NCI-H146 (cell line): ENCODE measurements at regions not wholly inside any gene's neighbourhood (a gene's known extent, or its start where the extent isn't known, plus 50 kb on each side); places are given as distances from the start of the nearest gene placed in this dataset.
"Not testable (repeated sequence)": the region's sequence is repeated elsewhere in the genome, so short reads cannot be mapped to it uniquely, and the experiment has no call there.

Source experiments
- DNase-seq: peaks from one replicate; lab custom pipeline; 2025; lab: John Stamatoyannopoulos, UW

DNA sequence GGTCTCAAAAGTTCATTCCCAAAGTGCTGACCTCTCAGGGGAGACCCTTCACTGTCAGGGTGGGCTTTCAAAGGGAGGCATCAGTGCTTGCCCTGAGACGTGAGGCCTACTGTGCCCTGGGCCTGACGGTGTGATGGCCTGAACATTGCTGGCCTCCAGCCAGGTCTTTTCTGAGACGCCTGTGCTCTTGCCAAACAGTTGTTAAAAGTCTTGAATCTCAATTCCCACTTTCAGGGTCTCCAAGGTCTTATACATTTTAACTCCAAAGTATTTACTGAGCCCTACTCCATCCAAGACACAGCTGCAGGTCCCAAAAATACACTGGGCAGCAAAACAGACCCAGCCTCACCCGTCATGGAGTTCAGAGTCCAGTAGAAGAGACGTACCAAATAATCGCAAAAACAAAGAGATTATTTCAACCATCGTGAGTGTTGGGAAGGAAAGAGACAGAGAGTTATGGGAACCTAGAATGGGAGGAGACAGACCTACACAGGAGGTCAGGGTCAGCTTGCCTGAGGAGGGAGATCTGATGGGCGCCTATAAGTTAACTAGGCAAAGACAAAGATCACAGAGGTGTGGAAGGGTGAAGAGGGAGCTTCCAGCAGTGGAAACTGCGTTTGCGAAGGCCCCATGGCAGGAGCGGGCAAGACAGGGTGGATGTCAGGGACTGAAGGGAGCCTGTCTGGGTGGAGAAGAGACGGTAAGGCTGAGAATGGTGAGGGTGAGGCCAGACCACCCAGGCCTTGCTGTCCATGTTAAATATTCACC is 446.3 kb downstream of the PREX1 start:
- DNase-seq, result no peak

GRCh38 chr20:48380661-48381060 is 447.1 kb downstream of the PREX1 start:
- DNase-seq, result no peak

DNA sequence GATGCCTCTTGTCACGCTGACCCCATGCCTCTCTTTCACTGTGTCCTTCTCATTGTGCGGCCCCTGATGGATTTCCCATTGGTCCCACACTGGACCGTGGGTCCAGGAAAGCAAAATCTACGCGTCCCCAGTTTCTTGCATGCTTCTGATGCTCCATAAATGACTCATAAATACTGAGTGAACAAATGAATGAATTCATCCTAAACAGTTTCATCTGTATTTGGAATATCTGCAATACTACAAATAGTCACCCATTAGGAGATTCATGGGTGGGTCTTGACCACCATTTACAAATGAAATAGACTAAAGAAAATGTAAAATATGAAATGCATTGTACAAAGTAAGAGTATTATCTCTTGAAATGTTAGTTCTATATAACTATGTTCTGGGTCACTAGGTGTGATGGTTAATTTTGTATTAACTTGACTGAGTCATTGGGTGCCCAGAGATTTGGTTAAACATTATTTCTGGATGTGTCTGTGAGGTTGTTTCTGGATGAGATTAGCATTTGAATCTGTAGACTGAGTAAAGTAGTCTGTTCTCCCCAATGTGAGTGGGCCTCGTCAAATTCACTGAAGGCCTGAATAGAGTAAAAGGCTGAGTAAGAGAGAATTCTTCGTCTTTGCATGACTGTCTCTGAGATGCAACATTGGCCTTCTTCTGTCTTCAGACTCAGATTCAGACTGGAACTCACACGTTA is 448.7 kb downstream of the PREX1 start:
- no peak for DNase-seq

- no peak for DNase-seq
These were observed 449.9 kb downstream of the PREX1 start for GRCh38 chr20:48377940-48378339.

DNA sequence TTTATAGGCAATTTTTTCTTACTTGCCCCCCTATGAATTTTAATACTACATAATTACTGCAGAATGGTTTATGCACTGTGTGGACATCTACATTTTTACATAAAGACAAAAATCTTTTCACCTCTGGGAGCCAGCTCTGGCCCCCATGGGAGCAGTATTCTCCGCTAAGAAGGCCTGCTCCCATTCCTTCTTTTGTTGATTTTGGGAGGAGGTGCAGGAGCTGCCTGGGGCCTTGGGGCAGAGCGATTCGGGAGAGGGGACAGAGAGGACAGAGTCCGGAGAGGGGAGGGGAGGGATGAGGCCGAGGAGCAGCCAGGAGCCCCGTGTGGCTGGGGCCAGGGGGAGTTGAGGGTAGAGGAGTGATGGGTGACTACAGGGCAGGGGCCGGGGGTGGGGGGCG is 452.0 kb downstream of the PREX1 start:
- no peak for DNase-seq

- no peak for DNase-seq
These were observed 452.7 kb downstream of the PREX1 start for GRCh38 chr20:48374991-48375595.

GRCh38 chr20:48374031-48374907 is 453.5 kb downstream of the PREX1 start:
- DNase-seq, result peak; percentile 18

DNA sequence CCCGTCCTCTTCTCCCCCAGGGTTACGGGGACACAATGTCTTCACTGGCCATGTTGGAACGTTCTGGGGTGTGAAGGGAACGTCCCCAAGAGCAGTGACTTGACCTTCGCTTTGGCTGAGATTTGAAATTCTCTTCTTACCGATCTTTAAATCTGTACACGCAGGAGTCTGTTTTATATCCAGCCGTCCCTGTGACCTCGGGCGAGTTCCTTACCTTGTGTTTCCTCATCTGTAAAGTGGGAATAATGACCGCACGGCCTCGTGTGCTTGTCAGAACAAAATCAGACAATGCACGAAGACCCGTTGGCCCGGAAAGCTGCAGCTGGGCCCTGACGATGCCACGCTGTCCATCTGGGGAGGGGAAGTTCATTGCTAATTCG is 454.3 kb downstream of the PREX1 start:
- no peak for DNase-seq

GRCh38 chr20:48372851-48373554 is 454.8 kb downstream of the PREX1 start:
- DNase-seq, result not testable (repeated sequence)

- DNase-seq, result no peak
These were observed 456.6 kb downstream of the PREX1 start for GRCh38 chr20:48371211-48371610.

GRCh38 chr20:48368580-48369021 is 459.2 kb downstream of the PREX1 start:
- not testable (repeated sequence) for DNase-seq

GRCh38 chr20:48367541-48368358 is 460.0 kb downstream of the PREX1 start:
- DNase-seq, result not testable (repeated sequence)

DNA sequence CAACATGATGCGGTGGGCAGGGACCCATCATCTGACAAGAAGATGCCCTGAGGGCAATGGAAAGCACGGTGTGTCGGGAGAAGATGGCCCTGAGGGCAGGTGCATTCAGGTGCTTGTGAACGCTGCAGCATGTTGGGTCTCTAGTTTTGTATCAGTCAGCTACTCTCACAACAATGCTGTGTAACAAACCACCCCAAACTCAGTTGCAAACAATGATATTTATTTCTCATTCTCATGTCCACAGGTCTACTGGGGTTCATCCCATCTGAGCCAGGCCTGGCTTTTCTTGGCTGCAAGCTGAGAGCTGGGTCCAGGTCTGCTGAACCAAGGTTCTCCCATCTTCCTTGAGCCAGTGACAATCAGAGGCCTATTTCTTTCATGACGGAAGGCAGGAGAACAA is 461.6 kb downstream of the PREX1 start:
- DNase-seq, result no peak

DNA sequence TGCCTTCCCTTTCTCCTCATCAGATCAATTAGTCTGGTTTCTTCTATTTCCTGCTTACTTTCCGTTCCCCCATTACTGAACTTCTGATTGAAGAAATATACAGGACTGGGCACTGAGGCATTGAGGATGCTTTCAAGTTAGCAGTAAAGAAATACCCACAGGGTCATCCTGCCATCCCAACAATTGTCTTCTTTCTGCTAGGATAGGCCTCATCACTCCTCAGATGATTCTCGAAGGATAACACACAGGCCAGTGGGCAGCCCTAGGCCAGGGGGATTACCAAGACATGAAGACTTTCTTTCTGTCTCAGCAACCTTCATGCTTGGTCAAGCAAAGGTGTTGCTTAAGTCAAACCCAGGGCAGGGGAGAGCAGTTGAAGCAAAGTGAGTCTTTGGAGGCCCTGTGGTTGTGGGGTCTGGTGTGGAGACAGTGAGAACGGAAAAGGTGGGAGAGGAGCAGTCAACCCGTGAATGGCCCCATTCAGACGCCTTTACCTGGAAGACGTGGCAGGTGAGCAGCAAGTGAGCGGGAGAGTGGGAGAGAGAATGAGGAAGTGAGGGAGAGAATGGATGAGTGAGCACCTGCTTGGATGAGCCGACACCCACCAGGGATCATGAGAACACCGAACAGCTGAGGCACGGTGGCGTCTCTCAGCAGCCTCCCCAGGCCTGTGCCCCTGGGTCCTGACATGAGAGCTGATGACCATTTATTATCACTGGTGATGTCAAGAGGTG is 462.9 kb downstream of the PREX1 start:
- no peak for DNase-seq

GRCh38 chr20:48364055-48364454 is 463.7 kb downstream of the PREX1 start:
- no peak for DNase-seq

DNA sequence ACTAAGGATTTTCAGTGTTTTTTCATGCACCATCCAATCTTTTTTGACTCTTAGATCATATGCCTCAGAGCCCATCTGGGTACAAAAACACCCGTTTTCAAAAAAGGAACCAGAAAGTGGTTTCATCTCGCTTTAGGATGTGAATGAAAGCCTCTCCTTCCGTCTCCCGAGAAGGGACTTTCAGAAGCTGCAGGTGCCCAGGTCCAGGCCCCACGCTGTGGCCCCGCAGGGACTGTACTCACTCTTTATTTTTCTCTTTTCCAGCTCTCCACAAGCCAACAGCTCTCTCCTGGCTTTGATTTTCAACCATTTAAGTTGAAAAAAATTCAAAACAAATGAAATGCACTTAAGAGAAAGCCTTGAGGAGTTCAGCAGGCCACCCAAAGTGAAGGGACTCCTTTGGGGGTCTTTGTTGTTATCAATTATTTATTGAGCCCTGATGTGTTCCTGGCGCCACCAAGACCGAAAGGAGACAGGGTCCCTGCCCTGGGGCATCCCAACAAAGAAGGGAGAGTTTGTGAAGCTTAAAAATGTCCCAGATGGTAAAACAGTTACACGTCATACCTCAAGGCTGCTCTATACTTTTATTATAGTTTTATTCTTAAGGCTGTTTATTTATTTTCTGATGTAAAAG is 467.3 kb downstream of the PREX1 start:
- no peak for DNase-seq

- no peak for DNase-seq
These were observed 468.0 kb downstream of the PREX1 start for GRCh38 chr20:48359692-48360341.

- not testable (repeated sequence) for DNase-seq
These were observed 468.8 kb downstream of the PREX1 start for GRCh38 chr20:48359055-48359390.
